GM23338 (cell line): ENCODE measurements at regions not wholly inside any gene's neighbourhood (a gene's known extent, or its start where the extent isn't known, plus 50 kb on each side); places are given as distances from the start of the nearest gene placed in this dataset.

Source experiments
- CTCF ChIP-seq, 2 experiments: fragments of 200-600 bp in 1 of 2; sonication (generic) in 1 of 2; conservative IDR thresholded peaks; 2 replicates each; pipeline versions ENCODE4 v1.5.1 to v1.6.1; 2016 to 2017; ENCODE audit warnings: antibody characterized with exemption in 2 of 2, low read depth in 2 of 2, mild to moderate bottlenecking in 2 of 2, moderate library complexity in 1 of 2
- EZH2 ChIP-seq: fragments of 200-600 bp; sonication (generic); IDR thresholded peaks from one replicate; pipeline ENCODE4 v1.8.0; 2017; ENCODE audit warnings: antibody characterized with exemption, mild to moderate bottlenecking, low read depth; ENCODE audit not compliant: unreplicated experiment
- JUNB ChIP-seq: IDR thresholded peaks from one replicate; pipeline ENCODE4 v1.6.1; 2016; ENCODE audit warnings: antibody characterized with exemption; ENCODE audit not compliant: unreplicated experiment
- STAT1 ChIP-seq: IDR thresholded peaks from one replicate; pipeline ENCODE4 v1.6.1; 2016; ENCODE audit warnings: antibody characterized with exemption; ENCODE audit not compliant: unreplicated experiment

- TF ChIP-seq CTCF (conservative IDR thresholded peaks at IDR 0.05; ENCODE audit: low read depth in 2 of 2) (no peak), EZH2 (no peak), JUNB (no peak), STAT1 (no peak)
These were observed 403.8 kb upstream of the MGMT start for GRCh38 chr10:129063212-129063611.
